Mesenteric fat pad (tissue), 1 donor: ENCODE measurements at regions not wholly inside any gene's neighbourhood (a gene's known extent, or its start where the extent isn't known, plus 50 kb on each side); places are given as distances from the start of the nearest gene placed in this dataset.
"Not testable (repeated sequence)": the region's sequence is repeated elsewhere in the genome, so short reads cannot be mapped to it uniquely, and the experiment has no call there.

Experiments used
- DNase-seq: peaks from one replicate; pipeline ENCODE4 v3.0.0-alpha.2; 2020; ENCODE audit warnings: low spot score
- donor health status: DM: yes; HTN: yes; CAD: no.

DNA sequence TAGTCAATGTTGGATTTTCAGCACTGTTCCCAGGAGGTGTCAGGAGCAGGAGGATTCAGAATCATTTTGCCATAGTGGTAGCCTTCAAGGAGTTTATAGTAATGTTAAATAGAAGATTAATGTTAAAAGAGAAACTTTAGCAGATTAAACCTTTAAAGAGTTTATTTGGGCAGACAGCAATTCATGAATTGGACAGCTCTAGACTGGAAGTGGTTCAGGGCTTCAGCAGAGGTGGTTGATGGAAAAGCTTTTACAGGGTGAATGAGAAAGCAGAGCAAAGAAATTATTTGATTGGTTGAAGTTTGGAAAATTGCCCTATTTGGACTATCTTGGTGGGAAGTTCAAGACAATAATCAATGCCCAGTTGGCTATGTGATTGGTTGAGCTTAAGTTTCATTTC, 416.6 kb upstream of the TBL1XR1 start:
- no peak for DNase-seq

DNA sequence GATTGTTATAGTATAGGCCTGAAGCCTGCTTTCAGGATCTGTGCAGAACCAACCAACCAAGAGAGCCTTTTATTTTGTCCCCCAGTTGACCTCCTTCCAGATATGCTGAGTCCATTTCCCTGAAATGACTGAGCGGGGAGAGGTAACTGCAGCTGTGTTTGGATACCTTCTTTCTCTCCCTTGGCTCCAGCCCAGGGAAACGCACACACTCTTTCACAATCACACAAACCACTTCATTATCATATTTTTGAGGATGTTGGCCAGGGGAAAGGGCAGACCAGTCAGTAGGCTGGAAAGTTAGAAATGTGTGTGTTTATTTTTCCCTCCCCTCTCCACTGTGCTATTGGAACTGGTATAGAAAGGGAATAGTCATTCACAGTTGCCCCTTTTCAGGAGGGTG, 417.7 kb upstream of the TBL1XR1 start:
- DNase-seq, result no peak

DNA sequence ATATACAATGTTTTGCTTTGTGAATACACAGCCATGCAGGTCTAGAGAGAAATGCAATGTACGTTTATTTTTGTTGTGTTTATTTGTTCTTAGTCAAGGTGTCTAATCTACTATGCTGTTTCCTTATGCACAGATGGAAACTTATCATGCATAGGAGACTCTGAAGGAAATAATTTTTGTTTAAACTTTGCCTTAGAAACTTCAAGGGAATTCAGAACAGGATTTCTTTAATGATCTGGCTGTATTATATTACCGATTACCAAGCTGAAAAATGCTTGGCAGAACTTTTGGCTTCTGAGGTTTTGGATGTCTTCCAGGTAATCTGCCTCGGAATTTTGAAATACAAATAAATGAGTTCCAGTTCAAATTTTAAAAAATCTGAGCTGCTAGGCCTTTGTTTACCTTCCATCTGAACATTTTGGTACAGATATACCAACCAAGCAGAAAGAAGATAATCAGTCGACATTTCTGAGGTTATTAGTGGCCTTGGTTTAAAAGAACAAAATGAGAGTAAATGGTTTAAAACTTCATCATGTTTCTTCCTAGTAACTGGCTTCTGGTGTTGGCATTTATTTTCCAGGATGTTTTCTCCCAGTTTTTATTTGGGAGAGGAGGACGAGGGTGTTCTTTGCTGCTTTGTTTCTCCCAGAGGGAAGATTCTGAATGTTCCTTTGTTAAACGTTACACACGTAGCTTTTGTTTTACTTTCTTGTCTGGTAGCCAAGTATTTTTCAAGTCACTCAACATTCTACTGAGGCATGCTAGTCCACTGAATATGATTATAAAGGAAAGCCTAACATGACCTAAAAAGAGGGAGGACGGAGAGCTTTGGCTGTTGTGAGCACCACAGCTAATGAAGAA, 421.8 kb upstream of the TBL1XR1 start:
- no peak for DNase-seq

GRCh38 chr3:177620073-177620472, 422.8 kb upstream of the TBL1XR1 start:
- DNase-seq, result no peak

- no peak for DNase-seq
Measured at GRCh38 chr3:177622520-177622919, 425.2 kb upstream of the TBL1XR1 start.

GRCh38 chr3:177622982-177623617, 425.8 kb upstream of the TBL1XR1 start:
- DNase-seq, result no peak

GRCh38 chr3:177624528-177625495, 427.5 kb upstream of the TBL1XR1 start:
- no peak for DNase-seq

GRCh38 chr3:177626045-177626444, 428.8 kb upstream of the TBL1XR1 start:
- DNase-seq, result no peak

DNA sequence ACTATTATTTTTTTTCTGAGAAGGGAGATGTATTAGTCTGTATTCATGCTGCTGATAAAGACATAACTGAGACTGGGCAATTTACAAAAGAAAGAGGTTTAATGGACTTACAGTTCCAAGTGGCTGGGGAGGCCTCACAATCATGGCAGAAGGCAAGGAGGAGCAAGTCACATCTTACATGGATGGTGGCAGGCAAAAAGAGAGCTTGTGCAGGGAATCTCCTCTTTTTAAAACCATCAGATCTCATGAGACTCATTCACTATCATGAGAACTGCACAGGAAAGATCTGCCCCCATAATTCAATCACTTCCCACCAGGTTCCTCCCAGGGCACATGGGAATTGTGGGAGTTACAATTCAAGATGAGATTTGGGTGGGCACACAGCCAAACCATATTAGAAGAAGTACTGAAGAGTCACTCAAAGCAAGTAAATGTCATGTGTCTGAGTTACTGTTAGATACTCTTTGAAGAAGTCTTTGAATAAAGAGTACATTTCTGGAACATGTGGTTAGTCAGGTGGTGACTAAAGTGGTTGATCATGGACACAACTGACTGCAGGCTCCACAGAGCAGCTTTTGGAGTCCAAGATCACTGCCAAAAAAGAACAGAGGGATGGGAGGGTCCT, 430.9 kb upstream of the TBL1XR1 start:
- DNase-seq, result not testable (repeated sequence)

GRCh38 chr3:177629276-177629675, 432.0 kb upstream of the TBL1XR1 start:
- no peak for DNase-seq

GRCh38 chr3:177633671-177634207, 436.5 kb upstream of the TBL1XR1 start:
- no peak for DNase-seq

DNA sequence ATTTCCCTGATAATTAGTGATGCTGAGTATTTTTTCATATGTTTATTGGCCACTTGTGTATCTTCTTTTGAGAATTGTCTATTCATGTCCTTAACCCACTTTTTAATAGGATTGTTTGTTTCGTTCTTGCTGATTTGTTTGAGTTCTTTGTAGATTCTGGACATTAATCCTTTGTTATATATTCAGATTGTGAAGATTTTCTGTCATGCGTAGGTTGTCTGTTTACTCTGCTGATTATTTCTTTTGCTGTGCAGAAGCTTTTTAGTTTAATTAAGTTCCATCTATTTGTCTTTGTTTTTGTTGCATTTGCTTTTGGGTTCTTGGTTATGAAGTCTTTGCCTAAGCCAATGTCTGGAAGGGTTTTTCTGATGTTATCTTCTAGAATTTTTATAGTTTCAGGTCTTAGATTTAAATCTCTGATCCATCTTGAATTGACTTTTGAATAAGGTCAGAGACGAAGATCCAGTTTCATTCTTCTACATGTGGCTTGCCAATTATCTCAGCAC, 438.4 kb upstream of the TBL1XR1 start:
- DNase-seq, result not testable (repeated sequence)

GRCh38 chr3:177640319-177640965, 443.2 kb upstream of the TBL1XR1 start:
- DNase-seq, result no peak

DNA sequence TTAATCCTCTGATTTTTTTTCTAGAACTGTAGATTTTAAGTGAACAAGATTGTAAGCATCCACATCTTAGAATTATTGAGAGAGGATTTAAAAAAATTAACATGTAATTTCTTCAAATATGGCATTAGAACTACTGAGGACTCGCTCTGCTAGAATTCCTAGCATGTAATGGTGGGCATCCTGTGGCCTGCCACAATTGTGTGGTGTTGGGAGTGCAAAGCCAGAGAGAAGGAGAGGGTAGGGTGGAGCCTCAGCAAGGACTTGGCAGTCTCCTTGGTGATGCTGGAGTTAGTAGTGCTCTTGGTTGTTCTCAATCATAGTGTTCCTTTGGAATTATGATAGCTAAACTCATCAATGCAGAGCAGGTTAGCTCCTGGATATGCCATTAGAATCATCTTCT, 443.9 kb upstream of the TBL1XR1 start:
- no peak for DNase-seq

DNA sequence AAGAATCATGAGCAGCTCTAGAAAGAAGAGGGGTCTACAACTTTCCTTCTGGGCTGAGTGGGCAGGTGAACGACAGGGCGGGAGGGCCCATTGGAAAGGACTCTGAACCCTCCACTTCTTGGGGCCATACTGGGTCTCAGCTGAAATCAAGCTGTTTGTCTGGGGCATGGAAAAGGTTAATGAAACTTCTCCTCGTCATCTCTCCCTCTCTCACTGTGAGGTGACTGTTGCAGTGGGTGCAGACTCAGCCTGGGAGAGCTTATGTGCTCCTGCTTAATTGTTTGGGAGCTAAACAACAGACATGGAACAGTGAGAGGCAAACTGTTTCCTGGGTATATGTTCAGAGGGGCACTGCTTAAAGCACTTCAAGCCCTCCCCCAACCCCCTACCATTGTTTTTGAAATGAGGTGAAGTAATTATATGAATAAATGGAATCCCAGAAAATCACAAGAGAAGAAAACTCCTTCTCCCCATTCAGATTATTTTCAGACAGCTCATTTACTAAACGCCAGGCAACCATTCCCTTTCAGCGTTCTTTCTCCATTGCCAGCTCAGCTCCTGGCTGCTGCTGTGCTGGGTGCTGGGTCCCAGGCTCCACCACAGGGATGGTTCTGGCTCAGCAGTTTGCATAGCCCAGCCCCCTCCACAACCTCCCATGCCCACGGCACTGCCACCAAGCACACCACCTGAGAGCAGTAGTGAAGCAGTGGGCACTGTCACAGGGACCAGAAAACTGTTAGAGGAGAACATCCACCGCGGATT, 444.9 kb upstream of the TBL1XR1 start:
- DNase-seq, result no peak

DNA sequence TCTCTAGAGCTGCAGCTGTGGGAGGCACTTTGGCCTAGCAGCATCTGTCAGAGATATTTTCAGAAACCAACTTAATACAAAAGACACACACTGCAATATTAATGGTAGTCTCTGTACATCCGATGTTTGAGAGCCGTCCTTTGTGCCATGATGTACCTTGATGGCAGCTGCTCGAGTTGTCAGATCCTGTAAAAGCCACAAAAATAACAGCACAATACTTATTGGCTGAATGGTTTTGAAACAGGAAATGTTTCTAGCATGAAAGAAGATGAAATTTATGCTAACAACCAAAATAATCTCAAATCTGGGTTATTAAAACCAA, 445.5 kb upstream of the TBL1XR1 start:
- DNase-seq, result no peak

DNA sequence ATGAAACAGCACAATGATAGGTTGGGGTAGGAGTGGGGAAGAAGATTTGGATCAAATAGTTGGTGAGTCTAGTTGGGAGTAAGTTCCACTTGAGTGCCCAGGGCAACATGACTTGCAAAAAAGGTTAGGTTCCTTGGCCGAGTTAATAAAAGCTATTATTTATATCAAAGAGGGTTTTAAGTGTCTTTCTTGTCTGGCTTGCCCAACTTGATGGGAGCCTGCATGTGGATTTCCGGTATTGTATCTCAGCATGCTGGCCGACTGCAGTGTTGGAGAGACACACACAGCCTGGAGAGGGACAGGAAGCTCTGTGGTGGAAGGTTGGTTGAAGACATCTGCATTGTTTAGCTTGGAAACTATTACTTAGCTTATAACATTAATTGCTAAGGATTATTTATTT, 449.5 kb upstream of the TBL1XR1 start:
- DNase-seq, result no peak

GRCh38 chr3:177647341-177647740, 450.1 kb upstream of the TBL1XR1 start:
- no peak for DNase-seq

DNA sequence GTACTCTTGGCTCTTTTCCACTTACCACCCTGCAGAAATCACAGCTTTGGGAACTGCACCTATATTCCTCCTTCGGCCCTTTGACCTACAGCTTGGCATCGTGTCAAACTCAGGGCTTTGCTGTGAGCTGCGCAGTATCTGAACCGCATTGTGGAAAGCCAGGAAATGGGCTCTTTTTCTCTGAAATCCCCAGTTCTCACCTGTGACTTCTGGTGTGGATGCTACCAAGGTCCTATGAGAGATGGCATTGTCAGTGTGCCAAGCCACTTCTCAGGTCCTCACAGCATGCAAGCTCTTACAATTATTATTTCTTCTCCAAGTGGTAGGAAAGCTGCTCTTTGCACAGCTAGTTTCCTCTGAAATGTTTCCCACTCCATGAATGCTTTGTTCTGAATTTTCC, 450.6 kb upstream of the TBL1XR1 start:
- DNase-seq, result no peak
